ENCODE measurements at regions not wholly inside any gene's neighbourhood (a gene's known extent, or its start where the extent isn't known, plus 50 kb on each side); places are given as distances from the start of the nearest gene placed in this dataset.

- DNase-seq (ENCODE audit: low read depth, low spot score) = no peak
Observed at GRCh38 chr4:125801373-125801772, 486.6 kb downstream of the FAT4 start.

- no peak for DNase-seq (ENCODE audit: low read depth, low spot score)
Observed at GRCh38 chr4:125801924-125802323, 487.2 kb downstream of the FAT4 start.

- DNase-seq (ENCODE audit: low read depth, low spot score) = no peak
Observed at GRCh38 chr4:125808022-125808421, 493.3 kb downstream of the FAT4 start.

- no peak for DNase-seq (ENCODE audit: low read depth, low spot score)
Observed at GRCh38 chr4:125808570-125808969, 493.8 kb downstream of the FAT4 start.

GRCh38 chr4:125811892-125812291 lies 497.1 kb downstream of the FAT4 start:
- no peak for DNase-seq (ENCODE audit: low read depth, low spot score)

- DNase-seq (ENCODE audit: low read depth, low spot score) = no peak
Observed at GRCh38 chr4:125826801-125827695, 512.3 kb downstream of the FAT4 start.

GRCh38 chr4:125827696-125828052 lies 512.9 kb downstream of the FAT4 start:
- DNase-seq (ENCODE audit: low read depth, low spot score) = no peak

- no peak for DNase-seq (ENCODE audit: low read depth, low spot score)
Observed at GRCh38 chr4:125828346-125828745, 513.6 kb downstream of the FAT4 start.

GRCh38 chr4:125832161-125832560 lies 517.4 kb downstream of the FAT4 start:
- DNase-seq (ENCODE audit: low read depth, low spot score) = no peak

- DNase-seq (ENCODE audit: low read depth, low spot score) = no peak
Observed at GRCh38 chr4:125836597-125837195, 521.9 kb downstream of the FAT4 start.

- DNase-seq (ENCODE audit: low read depth, low spot score) = no peak
Observed at GRCh38 chr4:125837493-125838201, 522.9 kb downstream of the FAT4 start.

GRCh38 chr4:125838202-125838601 lies 523.4 kb downstream of the FAT4 start:
- DNase-seq (ENCODE audit: low read depth, low spot score) = no peak

GRCh38 chr4:125838924-125839323 lies 524.2 kb downstream of the FAT4 start:
- DNase-seq (ENCODE audit: low read depth, low spot score) = no peak

- no peak for DNase-seq (ENCODE audit: low read depth, low spot score)
Observed at GRCh38 chr4:125843947-125844346, 529.2 kb downstream of the FAT4 start.

- DNase-seq (ENCODE audit: low read depth, low spot score) = no peak
Observed at GRCh38 chr4:125847518-125847917, 532.8 kb downstream of the FAT4 start.

- DNase-seq (ENCODE audit: low read depth, low spot score) = no peak
Observed at GRCh38 chr4:125849869-125850268, 535.1 kb downstream of the FAT4 start.

- DNase-seq (ENCODE audit: low read depth, low spot score) = peak; percentile 10
Observed at GRCh38 chr4:125891597-125892258, 577.0 kb downstream of the FAT4 start.

GRCh38 chr4:125904802-125905201 lies 590.0 kb downstream of the FAT4 start:
- DNase-seq (ENCODE audit: low read depth, low spot score) = no peak

GRCh38 chr4:125911058-125911457 lies 596.3 kb downstream of the FAT4 start:
- no peak for DNase-seq (ENCODE audit: low read depth, low spot score)

- DNase-seq (ENCODE audit: low read depth, low spot score) = no peak
Observed at GRCh38 chr4:125911481-125911880, 596.7 kb downstream of the FAT4 start.

GRCh38 chr4:125917559-125917958 lies 602.8 kb downstream of the FAT4 start:
- no peak for DNase-seq (ENCODE audit: low read depth, low spot score)

- no peak for DNase-seq (ENCODE audit: low read depth, low spot score)
Observed at GRCh38 chr4:125928652-125929051, 613.9 kb downstream of the FAT4 start.
